Retinal pigment epithelial cell (primary cell): ENCODE measurements at regions not wholly inside any gene's neighbourhood (a gene's known extent, or its start where the extent isn't known, plus 50 kb on each side); places are given as distances from the start of the nearest gene placed in this dataset.

Experiments
- DNase-seq: peaks from one replicate; pipeline ENCODE4 v3.0.0-alpha.2; 2010; ENCODE audit warnings: low read depth
- H3K4me3 ChIP-seq: 2 replicates; pipeline ENCODE4 v1.5.1; 2011; ENCODE audit warnings: mild to moderate bottlenecking, low read length, control low read depth, moderate library complexity
- TF ChIP-seq, protein P1 (sequence below): conservative IDR thresholded peaks from 2 replicates; pipeline ENCODE4 v1.5.1; 2011; ENCODE audit warnings: low read depth, low read length, control low read depth, inconsistent platforms

DNA sequence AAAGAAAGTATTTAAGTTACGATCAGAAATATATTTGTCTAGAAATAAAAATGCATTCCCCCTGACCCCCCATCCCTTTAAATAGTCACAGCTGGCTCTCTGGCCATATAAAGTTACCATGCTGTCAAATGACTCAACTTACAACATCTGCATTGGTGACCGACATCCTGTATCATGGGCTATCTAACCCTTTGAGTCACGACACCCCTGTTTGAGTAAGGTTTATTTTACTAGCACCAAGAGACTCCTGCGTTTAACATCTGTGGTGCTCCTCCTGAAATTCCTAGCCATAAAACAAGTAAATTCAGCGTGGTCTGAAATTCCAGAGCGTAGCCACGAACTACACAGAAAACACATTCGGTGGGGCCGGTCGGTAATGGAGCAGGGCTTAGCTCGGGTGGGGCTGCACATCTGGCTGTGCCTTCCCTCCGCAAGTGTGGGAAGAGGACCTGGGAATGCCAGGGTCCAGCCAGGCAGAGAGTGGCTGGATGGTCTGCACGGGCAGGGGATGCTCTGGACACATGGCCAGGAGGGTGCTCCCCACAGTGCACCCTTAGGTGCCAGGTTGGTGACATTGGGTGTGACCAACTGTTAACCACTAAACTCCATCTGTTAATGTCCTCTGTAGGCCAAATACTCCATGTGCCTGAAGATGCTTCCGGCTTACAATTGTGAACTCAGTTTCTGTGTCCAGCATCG is 53.0 kb upstream of the CLDN14 start:
- no peak overlapping the region for H3K4me3 ChIP-seq
- DNase-seq: no peak
- TF ChIP-seq, protein P1, sequence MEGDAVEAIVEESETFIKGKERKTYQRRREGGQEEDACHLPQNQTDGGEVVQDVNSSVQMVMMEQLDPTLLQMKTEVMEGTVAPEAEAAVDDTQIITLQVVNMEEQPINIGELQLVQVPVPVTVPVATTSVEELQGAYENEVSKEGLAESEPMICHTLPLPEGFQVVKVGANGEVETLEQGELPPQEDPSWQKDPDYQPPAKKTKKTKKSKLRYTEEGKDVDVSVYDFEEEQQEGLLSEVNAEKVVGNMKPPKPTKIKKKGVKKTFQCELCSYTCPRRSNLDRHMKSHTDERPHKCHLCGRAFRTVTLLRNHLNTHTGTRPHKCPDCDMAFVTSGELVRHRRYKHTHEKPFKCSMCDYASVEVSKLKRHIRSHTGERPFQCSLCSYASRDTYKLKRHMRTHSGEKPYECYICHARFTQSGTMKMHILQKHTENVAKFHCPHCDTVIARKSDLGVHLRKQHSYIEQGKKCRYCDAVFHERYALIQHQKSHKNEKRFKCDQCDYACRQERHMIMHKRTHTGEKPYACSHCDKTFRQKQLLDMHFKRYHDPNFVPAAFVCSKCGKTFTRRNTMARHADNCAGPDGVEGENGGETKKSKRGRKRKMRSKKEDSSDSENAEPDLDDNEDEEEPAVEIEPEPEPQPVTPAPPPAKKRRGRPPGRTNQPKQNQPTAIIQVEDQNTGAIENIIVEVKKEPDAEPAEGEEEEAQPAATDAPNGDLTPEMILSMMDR: no peak

GRCh38 chr21:36533468-36533848 is 53.5 kb upstream of the CLDN14 start:
- H3K4me3 ChIP-seq: no peak overlapping the region
- DNase-seq: no peak
- TF ChIP-seq, protein P1: no peak

DNA sequence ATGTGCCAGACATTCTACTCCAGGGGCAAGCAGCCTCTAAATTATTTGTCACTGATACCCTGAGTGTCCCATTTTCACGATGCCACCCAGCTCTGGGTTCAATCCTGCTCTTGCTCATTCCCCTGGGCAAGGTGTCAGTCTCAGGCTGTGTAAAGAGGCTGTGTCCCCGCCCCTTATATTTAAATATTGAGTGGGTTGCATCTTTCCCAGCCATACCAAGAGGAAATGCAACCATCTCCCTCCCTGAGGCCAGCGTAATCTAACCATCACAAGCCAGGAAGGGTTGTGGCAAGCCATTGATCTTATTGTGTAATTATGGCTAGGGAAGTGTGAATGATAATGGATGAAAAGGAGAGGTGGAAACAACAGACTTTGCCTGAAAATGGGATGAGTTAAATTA is 54.7 kb upstream of the CLDN14 start:
- TF ChIP-seq, protein P1: no peak
- DNase-seq: no peak
- H3K4me3 ChIP-seq: no peak overlapping the region

DNA sequence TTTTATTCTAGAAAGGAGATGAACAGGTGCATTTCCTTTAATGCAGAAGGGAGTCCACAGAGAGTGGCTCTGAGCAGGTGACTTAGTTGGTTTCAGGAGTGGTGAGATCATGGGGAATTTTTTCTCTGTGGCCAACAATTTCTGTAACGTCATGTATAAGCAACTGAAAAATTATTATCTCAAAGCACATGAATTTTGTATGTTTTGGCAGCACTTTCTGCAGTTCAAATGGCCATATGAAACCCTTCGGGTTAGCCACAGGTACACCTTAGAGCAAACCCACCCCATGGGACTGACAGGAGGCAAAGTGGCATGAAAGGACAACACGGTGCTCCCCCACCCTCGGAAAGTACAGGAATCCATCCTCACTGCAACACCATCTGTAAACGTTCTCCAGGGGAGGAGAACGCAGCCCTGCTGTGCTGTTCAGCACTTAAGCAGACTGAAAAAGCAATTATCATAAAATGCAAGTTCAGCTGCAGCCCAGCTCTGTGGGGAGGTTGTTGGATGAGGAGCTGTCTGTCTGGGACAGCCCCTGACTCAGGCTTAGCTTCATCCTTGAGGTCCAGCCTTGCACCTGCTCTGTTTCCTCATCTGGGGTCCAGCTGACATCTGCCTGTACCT is 55.8 kb upstream of the CLDN14 start:
- no peak for DNase-seq
- TF ChIP-seq, protein P1: no peak
- H3K4me3 ChIP-seq: no peak overlapping the region

GRCh38 chr21:36538761-36539160 is 58.8 kb upstream of the CLDN14 start:
- H3K4me3 ChIP-seq: no peak overlapping the region
- DNase-seq: no peak
- TF ChIP-seq, protein P1: no peak

- no peak overlapping the region for H3K4me3 ChIP-seq
- no peak for DNase-seq
- TF ChIP-seq, protein P1: no peak
These were observed 59.7 kb upstream of the CLDN14 start for GRCh38 chr21:36539434-36540150.
